Fibroblast of mammary gland (primary cell): ENCODE measurements at regions not wholly inside any gene's neighbourhood (a gene's known extent, or its start where the extent isn't known, plus 50 kb on each side); places are given as distances from the start of the nearest gene placed in this dataset.

ENCODE experiments used
- DNase-seq: peaks from one replicate; pipeline ENCODE4 v3.0.0-alpha.2; 2010; ENCODE audit warnings: low read depth
- H3K4me3 ChIP-seq: 2 replicates; pipeline ENCODE4 v1.5.1; 2011; ENCODE audit warnings: low read depth, mild to moderate bottlenecking, low read length, moderate library complexity; ENCODE audit not compliant: control insufficient read depth
- CTCF ChIP-seq: conservative IDR thresholded peaks from 2 replicates; pipeline ENCODE4 v1.5.1; 2011; ENCODE audit warnings: low read depth, low read length, inconsistent platforms; ENCODE audit not compliant: control insufficient read depth, insufficient read depth

DNA sequence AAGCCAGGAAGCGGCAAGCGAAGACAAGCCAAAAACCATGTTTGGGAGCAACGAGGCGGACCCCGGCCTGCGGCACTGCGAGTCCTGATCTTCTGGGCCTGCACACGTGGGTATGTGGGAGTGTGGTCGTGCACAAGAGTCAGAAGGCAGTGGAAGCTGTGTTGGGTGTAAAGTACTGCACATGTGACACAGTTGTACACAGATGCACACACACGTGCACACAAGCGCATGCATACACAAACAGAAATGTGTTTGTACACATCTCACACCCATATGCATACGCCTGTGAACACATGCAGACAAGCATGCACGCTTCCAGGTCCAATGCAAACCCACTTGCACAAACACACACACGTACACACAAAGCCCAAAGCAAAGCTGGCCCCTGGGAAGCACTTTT lies 52.6 kb upstream of the SLCO4A1 start:
- no peak for TF ChIP-seq CTCF
- H3K4me3 ChIP-seq: no peak overlapping the region
- no peak for DNase-seq

DNA sequence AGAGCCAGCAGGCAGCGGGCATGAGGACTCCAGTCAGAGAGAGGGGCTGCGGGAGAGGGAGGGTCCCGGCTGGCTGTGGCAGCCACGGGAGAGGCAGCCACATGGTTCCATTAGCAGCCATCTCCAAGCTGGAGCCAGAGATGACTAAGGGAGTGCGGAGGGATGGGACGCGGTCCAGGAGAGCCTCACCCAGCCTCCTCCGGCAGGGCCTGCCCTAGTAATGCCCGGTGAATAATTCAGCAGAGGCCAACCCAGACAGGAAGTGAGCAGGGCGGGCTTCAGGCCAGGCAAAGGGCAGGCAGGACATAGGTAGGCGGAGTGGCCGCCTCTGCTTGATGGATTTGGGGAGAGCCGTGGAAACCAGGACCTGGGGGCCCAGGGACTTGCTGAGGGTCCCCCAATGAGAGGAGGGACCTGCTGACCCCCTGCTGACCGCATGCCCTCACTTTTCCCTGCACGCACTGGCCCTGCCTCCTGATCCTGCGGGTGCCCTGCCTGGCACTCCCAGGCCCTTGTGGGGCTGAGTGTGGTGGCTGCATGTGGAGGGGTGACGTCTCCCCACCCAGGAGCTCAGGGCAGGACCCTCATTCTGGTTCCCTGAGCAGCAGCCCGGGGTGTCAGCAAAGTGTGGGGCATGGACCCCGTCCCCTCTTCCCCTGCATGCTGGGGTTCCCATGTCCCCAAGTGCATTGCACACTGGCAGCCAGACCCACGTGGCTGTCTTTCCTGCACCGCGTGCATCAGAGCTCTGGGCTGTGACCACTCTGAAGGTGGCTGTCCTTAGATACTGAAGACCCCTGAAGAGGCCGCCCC lies 51.8 kb upstream of the SLCO4A1 start:
- H3K4me3 ChIP-seq: no peak overlapping the region
- TF ChIP-seq CTCF: no peak
- peak; percentile 82 for DNase-seq

DNA sequence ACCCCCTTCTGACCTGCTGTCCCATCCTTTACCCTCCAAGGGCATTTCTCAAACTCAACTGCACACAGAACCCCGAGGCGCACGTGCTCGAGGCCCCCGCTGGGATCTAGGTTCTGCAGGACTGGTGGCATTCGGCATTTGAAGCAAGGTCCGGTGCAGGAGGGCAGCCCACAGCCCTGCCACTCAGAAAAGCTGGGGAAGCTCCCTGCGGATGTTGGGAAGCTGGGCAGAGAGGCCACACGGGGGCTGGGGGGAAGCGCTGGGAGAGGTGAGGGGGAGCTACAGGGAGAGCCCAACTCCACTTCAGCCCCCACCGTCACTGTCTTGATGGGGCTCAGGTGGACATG lies 51.2 kb upstream of the SLCO4A1 start:
- DNase-seq: no peak
- no peak for TF ChIP-seq CTCF
- H3K4me3 ChIP-seq: no peak overlapping the region

- no peak for DNase-seq
- TF ChIP-seq CTCF: no peak
- no peak overlapping the region for H3K4me3 ChIP-seq
Observed at GRCh38 chr20:62591591-62591990, 50.7 kb upstream of the SLCO4A1 start.
